HG03095 (cell line): ENCODE measurements at regions not wholly inside any gene's neighbourhood (a gene's known extent, or its start where the extent isn't known, plus 50 kb on each side); places are given as distances from the start of the nearest gene placed in this dataset.
"Not testable (repeated sequence)": the region's sequence is repeated elsewhere in the genome, so short reads cannot be mapped to it uniquely, and the experiment has no call there.

Experiments used
- ATAC-seq: cut with Tn5 transposase; IDR thresholded peaks from one replicate; pipeline ENCODE4 v1.9.1; 2021; ENCODE audit warnings: moderate library complexity; ENCODE audit not compliant: unreplicated experiment

- ATAC-seq: no peak
These were observed 902.3 kb upstream of the MIR17HG start for GRCh38 chr13:90445179-90445578.

GRCh38 chr13:90447034-90447733 is 900.3 kb upstream of the MIR17HG start:
- no peak for ATAC-seq

GRCh38 chr13:90447734-90448101 is 899.8 kb upstream of the MIR17HG start:
- ATAC-seq: no peak

- no peak for ATAC-seq
These were observed 898.9 kb upstream of the MIR17HG start for GRCh38 chr13:90448466-90449037.

GRCh38 chr13:90453342-90453741 is 894.1 kb upstream of the MIR17HG start:
- ATAC-seq: no peak

GRCh38 chr13:90454002-90454636 is 893.4 kb upstream of the MIR17HG start:
- ATAC-seq: no peak

- no peak for ATAC-seq
These were observed 892.4 kb upstream of the MIR17HG start for GRCh38 chr13:90455067-90455466.

- no peak for ATAC-seq
These were observed 891.7 kb upstream of the MIR17HG start for GRCh38 chr13:90455823-90456222.

GRCh38 chr13:90461398-90461797 is 886.1 kb upstream of the MIR17HG start:
- no peak for ATAC-seq

- no peak for ATAC-seq
These were observed 870.3 kb upstream of the MIR17HG start for GRCh38 chr13:90477216-90477615.

GRCh38 chr13:90483906-90484305 is 863.6 kb upstream of the MIR17HG start:
- ATAC-seq: no peak

- ATAC-seq: no peak
These were observed 862.1 kb upstream of the MIR17HG start for GRCh38 chr13:90485436-90485835.

GRCh38 chr13:90492872-90493271 is 854.6 kb upstream of the MIR17HG start:
- no peak for ATAC-seq

- ATAC-seq: no peak
These were observed 853.8 kb upstream of the MIR17HG start for GRCh38 chr13:90493667-90494066.

GRCh38 chr13:90494849-90495248 is 852.6 kb upstream of the MIR17HG start:
- not testable (repeated sequence) for ATAC-seq

- ATAC-seq: no peak
These were observed 849.4 kb upstream of the MIR17HG start for GRCh38 chr13:90498096-90498495.

- ATAC-seq: no peak
These were observed 848.7 kb upstream of the MIR17HG start for GRCh38 chr13:90498816-90499215.

- ATAC-seq: no peak
These were observed 846.9 kb upstream of the MIR17HG start for GRCh38 chr13:90500569-90500968.

GRCh38 chr13:90502153-90502552 is 845.3 kb upstream of the MIR17HG start:
- no peak for ATAC-seq

- no peak for ATAC-seq
These were observed 844.7 kb upstream of the MIR17HG start for GRCh38 chr13:90502762-90503161.

GRCh38 chr13:90510319-90510718 is 837.2 kb upstream of the MIR17HG start:
- ATAC-seq: no peak

GRCh38 chr13:90511903-90512302 is 835.6 kb upstream of the MIR17HG start:
- no peak for ATAC-seq
